SW480 (cell line): ENCODE measurements at regions not wholly inside any gene's neighbourhood (a gene's known extent, or its start where the extent isn't known, plus 50 kb on each side); places are given as distances from the start of the nearest gene placed in this dataset.
"Not testable (repeated sequence)": the region's sequence is repeated elsewhere in the genome, so short reads cannot be mapped to it uniquely, and the experiment has no call there.

Source experiments
- DNase-seq: peaks from one replicate; pipeline ENCODE4 v3.0.0-alpha.2; 2016; ENCODE audit warnings: low spot score

DNA sequence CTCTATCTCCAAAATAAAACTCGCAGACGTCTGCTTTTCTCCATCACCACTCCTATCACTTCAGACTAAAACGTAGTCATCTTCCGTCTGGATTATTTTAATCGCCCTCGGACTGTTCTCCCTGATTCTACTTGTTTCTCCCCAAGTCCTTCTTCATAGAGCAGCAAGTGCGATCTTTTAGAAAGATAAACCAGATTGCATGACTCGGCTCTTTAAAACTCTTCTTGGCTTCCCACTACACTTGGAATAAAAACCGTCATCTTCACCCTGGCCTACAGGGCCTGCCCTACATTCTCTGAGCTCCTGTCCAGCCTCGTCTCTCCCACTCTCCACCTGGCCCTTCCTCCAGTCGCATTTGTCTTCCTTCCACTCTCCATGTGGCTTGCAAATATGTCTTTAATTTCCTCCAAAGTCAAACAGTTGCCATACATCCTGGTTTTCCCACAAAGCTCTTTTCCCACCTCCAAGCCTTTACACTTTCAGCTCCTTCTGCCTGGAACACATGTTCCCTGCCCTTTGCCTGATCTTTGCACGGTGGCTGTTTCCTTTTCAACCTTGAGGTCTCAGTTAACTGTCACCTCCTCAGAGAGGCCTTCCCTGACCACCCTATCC lies 70.5 kb upstream of the DHX40 start:
- DNase-seq, result no peak

DNA sequence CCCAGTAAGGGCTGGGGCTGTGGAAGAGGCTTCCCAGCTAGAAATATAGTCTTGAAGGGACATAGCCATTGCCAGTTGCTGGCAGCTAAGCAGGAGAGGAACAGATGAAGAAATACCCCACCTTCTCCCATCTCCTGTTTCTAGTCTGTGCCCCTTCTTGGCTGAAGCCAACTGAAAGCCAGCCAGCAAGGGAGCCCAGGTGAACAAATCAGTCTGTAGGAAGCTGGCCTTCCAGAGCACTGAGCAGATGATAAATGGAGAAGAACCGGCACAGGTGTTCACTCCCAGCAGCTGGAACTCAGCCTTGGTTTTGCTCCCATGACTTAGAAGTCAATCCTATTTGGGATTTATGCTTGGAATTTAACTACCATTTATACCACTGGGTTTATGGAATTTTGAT lies 69.2 kb upstream of the DHX40 start:
- no peak for DNase-seq

DNA sequence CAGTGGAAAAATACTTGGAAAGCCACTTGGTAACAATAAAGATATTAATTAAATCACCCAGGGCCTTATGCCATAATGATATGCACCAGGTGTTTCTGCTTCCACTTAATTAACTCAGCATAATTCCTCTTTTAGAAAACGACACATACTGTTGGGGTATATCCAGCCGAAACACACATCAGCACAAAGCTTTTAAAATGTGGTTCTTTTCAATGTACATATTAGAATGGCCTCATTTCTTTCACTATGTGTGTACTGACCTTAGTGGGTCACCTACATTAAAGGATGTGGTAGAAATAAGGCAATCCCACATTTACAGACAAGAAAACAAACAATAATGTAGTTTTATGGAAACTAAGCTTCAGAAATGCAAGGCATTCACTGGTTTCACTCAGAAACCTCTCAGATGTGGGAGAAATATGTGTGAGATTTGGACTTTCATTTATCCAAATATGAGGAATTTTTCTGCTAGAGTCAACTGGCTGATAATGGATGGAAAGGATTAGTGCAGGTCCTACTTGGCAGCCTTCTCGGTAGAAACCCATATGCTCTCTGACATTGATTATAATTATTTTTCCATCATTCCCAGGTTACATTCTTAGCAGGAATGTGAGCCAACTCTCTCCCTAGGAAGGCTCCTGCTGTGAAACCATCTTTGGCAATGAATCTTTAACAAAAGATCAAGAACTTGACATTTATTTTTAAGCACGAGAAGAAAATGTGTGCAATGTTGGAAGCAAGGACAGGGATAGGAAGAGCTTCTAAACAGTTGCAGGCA lies 66.7 kb upstream of the DHX40 start:
- no peak for DNase-seq

DNA sequence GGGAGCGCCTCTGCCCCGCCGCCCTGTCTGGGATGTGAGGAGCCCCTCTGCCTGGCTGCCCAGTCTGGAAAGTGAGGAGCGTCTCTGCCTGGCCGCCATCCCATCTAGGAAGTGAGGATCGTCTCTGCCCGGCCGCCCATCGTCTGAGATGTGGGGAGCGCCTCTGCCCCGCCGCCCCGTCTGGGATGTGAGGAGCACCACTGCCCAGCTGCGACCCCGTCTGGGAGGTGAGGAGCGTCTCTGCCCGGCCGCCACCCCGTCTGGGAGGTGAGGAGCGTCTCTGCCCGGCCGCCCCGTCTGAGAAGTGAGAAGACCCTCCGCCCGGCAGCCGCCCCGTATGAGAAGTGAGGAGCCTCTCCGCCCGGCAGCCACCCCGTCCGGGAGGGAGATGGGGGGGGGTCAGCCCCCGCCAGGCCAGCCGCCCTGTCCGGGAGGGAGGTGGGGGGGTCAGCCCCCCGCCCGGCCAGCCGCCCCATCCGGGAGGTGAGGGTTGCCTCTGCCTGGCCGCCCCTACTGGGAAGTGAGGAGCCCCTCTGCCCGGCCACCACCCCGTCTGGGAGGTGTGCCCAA lies 65.2 kb upstream of the DHX40 start:
- not testable (repeated sequence) for DNase-seq

DNA sequence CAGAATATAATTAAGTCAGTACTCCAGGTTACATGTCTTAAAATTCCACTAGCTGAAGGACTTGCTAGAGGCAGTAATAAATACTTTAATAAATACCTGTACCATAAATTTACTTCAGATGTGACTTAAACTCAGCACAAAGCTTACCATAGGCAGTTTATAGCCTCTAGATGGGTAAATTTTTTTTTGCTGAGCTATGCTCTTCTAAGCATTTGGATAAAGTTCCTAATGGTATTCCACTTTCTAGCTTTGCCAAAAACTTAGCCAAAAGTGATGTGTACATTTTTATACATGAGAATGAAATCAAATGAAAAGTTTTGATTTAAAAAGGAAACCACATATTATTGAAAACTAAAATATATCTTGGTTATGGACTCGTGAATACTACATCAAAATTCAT lies 63.7 kb upstream of the DHX40 start:
- DNase-seq, result no peak

DNA sequence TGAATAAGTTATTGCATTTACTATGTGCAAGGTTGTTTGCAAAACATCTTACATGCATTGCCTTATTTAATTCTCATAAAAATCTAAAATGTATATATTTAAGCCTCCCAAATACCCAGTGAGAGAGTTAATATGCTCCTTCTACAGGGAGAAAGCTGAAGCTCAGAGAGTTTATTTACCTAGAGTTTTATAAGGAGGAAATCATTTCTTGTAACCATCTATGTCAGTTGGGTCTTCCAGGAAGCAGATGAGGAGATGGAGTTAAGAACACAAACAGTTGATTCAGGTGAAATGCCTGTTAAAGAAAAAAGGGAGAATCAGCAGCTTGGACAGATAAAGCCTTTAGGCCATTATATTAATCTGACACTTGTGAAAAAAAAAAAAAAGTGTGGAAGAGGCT lies 62.6 kb upstream of the DHX40 start:
- DNase-seq, result no peak

DNA sequence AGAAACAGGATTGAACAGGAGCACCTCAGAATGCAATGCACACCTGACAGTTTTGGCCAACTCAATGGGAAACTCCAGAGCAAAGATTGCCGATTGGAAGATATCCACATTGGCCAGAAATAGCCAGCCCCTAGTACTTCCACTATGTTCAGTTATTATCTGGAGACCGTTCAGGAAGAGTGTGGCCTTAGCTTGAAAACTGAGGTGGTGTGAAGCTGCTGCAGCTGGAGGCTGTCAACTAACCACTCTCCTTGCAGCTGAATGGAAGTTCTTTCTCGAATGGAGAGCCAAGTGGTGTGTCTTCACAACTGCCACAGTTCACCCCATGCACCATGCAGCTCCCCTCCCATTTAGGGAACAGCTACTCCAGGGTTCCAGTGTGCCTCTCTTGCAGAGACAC lies 61.9 kb upstream of the DHX40 start:
- DNase-seq, result no peak

DNA sequence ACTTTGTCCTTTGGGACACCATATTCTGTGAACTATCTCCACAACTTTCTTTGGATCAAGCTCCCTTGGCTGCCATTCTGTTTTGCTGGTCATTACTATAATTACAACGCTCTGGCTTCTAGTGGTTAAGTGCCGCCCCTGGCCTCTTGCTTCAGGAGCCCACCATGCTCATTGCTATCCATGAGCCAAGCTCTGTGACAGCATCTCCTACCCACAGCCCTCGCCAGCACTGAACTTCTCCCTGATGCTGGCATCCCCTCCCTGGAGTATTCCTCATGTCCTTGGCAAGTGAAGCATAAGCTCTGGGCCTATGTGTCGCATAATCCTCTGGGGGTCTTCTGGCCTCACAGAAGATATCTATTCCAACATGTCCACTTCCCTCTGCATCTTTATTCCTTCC lies 60.6 kb upstream of the DHX40 start:
- no peak for DNase-seq

DNA sequence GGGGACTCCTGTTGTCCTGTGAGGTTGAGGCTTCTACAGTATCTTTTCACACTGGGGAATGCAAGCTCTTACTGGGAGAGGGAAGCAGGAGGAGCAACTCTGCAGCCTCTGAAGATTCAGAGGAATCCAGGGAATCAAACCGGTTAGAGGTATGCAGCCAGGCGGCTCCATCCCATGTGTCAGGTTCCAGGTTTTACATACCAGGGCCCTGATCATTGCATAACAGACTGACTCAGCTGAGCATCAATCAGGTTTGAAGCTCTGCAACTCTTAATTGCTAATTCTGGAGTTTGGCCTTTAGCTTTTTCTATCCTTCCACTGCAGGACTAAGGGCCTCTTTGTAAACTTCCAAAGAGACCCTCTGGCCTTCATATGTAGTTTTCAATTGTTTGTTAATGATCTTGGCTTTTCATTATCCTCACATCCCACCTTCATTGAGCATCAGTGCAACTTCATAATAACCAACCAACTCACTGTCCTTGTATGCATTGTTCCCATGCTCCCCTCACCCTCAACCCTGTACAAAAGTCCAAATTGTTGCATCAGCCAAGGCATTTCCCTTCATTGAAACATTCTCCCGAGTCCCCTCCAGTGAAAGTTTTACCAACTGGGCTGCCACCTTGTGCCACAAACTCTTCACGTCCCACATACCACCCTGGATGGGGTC lies 59.7 kb upstream of the DHX40 start:
- no peak for DNase-seq

DNA sequence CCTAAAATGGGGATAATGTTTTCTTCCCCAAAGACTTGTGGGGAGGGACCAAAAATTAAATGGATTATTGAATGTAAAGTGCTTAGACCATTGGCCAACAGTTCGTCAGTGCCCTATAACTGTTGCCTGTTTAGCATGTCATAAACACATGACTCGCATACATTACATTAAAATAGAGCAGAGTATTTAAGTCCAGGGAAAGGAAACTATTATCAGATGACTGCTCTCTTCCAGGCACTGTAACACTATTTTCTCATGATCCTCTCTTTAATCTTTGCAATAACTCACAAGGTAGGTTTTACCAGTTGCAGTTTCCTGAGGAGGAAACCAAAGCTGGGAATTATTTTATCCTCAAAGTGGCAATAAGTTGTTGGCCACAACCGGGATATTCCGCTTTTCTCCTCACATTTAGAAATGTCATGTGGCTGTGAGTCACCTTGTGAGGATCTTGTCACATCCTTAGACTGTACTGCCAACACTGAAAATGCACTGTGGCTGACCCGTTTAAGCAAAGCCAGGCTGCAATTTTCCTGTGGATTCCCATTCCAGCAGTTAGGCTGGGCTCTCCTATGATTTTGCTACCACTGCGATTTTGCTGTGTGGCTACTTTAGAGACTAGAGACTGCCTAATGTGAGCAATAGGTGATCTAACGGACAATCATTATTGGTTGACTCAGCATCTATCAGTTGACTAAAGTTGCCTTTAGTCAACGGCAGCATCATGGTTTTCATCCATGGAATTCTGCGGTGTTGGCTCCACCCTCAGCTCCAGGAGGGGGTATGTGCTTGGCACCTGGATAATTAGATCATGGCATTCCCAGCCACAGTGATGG lies 58.3 kb upstream of the DHX40 start:
- DNase-seq, result no peak

DNA sequence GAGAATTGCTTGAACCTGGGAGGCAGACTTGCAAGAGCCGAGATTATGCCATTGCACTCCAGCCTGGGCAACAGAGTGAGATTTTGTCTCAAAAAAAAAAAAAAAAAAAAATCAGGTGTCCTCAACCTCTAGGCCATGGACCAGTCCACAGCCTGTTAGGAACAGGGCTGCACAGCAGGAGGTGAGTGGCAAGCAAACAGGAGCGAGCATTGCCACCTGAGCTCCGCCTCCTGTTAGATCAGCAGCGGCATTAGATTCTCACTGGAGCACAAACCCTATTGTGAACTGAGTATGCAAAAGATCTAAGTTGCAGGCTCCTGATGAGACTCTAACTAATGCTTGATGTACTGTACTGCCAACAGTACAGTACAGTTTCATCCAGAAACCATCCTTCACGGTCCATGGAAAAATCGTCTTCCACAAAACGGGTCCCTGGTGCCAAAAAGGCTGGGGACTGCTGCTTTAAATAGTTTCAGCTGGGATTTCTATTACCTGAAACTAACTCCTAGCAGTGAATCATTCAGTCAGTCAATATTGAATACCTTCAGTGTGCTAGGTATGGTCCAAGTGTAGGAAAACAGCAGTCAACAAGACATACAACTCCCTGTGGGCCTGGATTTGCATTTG lies 56.3 kb upstream of the DHX40 start:
- no peak for DNase-seq

DNA sequence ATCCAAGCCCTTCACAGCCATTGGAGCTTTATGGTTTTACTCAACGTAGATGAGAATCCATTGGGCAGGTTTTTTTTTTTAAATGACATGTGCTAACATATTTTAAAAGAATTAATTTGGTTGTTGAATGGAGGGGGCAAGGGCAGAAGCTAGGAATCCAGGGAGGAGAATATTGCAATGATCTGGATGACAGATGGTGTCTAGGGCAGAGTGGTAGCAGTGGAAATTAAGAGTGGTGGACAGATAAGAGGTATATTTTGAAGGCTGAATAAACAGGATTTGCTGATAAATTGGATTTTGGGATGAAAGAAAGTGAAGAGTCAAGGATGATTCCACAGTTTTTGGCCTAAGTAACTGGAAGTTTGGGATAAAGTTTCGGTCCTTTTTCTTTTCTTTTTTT lies 54.8 kb upstream of the DHX40 start:
- DNase-seq, result no peak

DNA sequence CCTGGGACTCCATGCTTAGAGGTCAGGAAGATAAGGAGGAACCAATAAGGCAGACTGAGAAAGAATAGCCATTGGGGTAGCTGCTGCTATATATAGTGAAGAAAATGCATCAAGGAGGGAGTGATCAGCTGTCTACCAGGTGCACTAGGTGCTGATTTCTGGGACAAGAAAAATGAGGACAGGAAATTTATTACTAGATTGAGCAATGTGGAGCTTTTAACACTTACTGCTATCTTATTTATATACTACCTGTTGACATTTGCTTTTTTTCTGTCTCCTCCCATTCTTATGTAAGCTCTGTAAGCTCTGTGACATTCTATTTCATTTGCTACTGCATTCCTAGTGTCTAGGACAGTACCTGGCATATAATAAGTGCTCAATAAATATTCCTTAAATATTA lies 53.7 kb upstream of the DHX40 start:
- no peak for DNase-seq

DNA sequence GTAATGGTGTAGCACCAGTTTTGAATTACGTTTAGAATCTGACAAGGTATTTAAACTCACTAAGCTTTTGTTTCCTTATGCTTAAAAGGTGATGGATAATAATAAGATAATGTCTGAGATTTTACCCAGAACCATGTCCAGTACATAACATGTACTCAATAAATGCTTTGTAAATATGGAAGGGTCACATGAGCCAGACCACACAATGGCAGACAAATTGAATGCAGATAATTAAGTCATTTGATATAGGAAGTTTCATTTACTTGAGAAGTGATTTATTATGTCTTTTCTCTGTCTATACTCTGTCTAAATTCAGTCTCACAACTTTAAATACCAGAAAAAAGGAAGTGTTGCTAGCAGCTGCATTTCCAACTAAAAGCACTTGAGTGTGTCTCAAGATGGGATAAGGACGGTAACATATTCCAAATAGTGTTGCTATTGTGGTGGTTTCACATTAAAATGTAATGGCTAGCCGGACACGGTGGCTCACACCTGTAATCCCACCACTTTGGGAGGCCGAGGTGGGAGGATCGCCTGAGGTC lies 52.5 kb upstream of the DHX40 start:
- DNase-seq, result no peak

DNA sequence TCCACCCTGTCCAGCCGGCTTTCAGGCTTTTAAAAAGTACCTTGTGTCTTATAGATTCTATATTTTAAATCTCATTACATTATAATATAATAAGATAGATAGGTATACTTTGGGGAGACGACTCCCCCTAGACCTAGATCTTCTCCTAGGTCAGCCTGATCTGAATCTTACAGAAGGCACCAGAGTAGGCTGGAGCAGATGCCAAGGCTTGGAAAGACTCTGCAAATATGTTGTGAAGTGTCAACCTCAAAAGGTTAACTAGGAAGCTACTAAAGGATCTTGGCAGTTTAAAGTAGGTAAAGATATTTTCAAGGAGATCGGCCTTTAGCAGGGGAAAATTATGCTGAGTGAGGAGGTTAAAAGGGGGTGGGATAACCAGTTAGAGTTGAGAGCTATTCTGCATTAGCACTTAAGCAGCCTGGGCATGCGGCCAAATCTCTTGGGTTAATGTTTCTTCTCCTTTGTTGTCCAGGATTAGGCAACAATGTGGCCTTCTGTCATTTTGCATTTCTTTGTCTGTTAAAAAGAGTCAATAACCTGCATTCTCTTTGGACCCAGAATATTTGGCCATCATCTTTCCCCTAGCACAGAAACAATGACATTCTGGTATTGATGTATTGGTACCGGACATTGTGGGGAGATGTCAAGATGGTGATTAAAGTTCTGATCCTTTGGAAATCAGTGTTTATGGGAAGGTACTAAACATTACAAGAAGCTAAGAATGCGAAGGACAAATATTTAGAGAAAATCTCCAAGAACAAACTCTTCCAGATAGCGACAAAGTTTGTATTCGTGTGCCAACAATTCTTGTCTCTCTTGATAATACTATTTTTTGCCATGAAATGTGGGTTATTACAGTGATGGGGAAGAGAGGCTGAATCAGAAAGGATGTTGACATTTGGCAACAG lies 51.2 kb upstream of the DHX40 start:
- DNase-seq, result peak; percentile 23
